NCI-H2171 (cell line): ENCODE measurements at regions not wholly inside any gene's neighbourhood (a gene's known extent, or its start where the extent isn't known, plus 50 kb on each side); places are given as distances from the start of the nearest gene placed in this dataset.

Experiments
- DNase-seq: peaks from one replicate; lab custom pipeline; 2025; lab: John Stamatoyannopoulos, UW

DNA sequence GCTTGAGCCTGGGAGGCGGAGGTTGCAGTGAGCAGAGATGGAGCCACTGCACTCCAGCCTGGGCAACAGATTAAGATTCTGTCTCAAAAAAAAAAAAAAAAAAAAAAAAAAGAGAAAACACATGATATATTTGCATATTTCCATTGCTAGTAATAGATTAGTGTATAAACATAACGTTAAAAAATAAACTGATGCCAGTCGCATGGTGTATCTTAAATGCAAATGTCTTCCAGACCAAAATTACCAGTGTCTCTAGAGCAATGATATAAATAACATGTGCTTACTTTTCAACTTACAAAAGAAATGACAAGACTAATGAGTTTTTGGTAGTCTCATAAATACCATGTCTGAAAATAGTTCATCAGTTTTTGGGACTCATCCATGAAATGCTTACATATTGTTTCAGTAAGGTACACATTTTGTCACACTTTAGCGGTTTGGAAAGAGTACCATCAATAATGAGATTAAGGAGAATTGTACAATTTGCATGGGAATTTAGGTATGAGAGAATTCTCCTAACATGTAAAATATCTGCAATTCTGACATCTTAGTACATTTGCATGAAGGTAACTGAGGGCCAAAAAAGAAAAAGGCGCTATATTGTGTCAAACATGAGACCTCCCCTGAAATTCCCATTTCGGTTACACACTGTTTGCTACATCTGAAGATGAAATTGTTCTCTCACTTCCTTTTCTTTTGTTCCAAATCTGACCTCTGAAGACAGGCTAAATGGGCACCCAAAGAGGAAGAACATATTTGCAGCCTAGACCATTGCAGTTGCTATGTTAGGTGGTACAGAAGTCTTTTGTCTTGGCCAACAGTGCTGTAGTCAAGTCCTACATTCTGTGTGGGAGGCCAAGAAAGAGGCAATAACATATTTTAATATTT is 51.5 kb upstream of the PIP4K2A start:
- DNase-seq: no peak

GRCh38 chr10:22764639-22765038 is 50.3 kb upstream of the PIP4K2A start:
- no peak for DNase-seq
